Stimulated activated naive B cell treated with anti-CD40 and anti-IgM and Interleukin-4, amounts not matched to agents 10 μg/mL and 1 μg/mL and 100 μg/mL, for 72 hours (primary cell): ENCODE measurements at regions not wholly inside any gene's neighbourhood (a gene's known extent, or its start where the extent isn't known, plus 50 kb on each side); places are given as distances from the start of the nearest gene placed in this dataset.
"Not testable (repeated sequence)": the region's sequence is repeated elsewhere in the genome, so short reads cannot be mapped to it uniquely, and the experiment has no call there.

Experiments
- ATAC-seq, 2 donors: fragments of 150-1000 bp; cut with Tn5 transposase; replicated peaks; 2 replicates each; pipeline ENCODE4 v1.10.0; 2021; ENCODE audit warnings: moderate library complexity in 1 of 2
- DNase-seq: peaks from one replicate; pipeline ENCODE4 v3.0.0; 2021
- H3K27ac Mint-ChIP-seq: one replicate; pipeline ENCODE4 v1.8.0; 2022; ENCODE audit warnings: mild to moderate bottlenecking, mixed read lengths
- H3K27me3 Mint-ChIP-seq, 2 donors: one replicate each; pipeline ENCODE4 v1.8.0; 2022; ENCODE audit warnings: mixed read lengths in 2 of 2
- H3K36me3 Mint-ChIP-seq, 2 donors: one replicate each; pipeline ENCODE4 v1.8.0; 2022; ENCODE audit warnings: mixed read lengths in 2 of 2, mild to moderate bottlenecking in 1 of 2
- H3K4me1 Mint-ChIP-seq, 2 donors: one replicate each; pipeline ENCODE4 v1.8.0; 2022; ENCODE audit warnings: mixed read lengths in 2 of 2, mild to moderate bottlenecking in 1 of 2
- H3K4me3 Mint-ChIP-seq, 2 donors: one replicate each; pipeline ENCODE4 v1.8.0; 2022; ENCODE audit warnings: mild to moderate bottlenecking in 2 of 2, mixed read lengths in 2 of 2, moderate library complexity in 1 of 2
- H3K9me3 Mint-ChIP-seq, 2 donors: one replicate each; pipeline ENCODE4 v1.8.0; 2022; ENCODE audit warnings: mixed read lengths in 2 of 2, mild to moderate bottlenecking in 1 of 2

DNA sequence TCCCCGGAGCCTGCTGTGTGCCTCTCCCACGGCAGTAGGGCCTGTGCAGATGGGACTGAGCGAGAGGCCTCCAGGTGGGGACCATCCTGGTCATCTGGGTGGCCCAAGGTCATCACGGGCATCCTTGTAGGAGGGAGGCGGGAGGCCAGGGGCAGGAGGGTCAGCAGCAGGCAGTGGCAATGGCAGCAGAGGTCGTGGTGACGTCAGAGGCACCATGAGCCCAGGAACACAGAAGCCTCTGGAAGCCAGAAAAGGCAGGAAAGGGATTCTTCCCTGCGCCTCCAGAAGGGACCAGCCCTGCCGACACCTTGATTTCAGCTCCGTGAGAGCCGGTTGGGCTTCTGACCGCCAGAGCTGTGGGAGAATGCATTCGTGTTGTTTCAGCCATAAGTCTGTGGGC, 190.3 kb downstream of the BANP start:
- Mint-ChIP-seq H3K27me3 (peaks cover 0 to 5% of the 10 kb centered on the region in 2 donors), H3K4me1 (peaks cover 0 to 2% of the 10 kb centered on the region in 2 donors), H3K9me3 (peaks cover 17 to 21% of the 10 kb centered on the region in 2 donors), H3K27ac (no peak overlapping the region), H3K36me3 (peaks cover 6 to 18% of the 10 kb centered on the region in 2 donors), H3K4me3 (no peak overlapping the region)
- no peak for ATAC-seq
- no peak for DNase-seq

DNA sequence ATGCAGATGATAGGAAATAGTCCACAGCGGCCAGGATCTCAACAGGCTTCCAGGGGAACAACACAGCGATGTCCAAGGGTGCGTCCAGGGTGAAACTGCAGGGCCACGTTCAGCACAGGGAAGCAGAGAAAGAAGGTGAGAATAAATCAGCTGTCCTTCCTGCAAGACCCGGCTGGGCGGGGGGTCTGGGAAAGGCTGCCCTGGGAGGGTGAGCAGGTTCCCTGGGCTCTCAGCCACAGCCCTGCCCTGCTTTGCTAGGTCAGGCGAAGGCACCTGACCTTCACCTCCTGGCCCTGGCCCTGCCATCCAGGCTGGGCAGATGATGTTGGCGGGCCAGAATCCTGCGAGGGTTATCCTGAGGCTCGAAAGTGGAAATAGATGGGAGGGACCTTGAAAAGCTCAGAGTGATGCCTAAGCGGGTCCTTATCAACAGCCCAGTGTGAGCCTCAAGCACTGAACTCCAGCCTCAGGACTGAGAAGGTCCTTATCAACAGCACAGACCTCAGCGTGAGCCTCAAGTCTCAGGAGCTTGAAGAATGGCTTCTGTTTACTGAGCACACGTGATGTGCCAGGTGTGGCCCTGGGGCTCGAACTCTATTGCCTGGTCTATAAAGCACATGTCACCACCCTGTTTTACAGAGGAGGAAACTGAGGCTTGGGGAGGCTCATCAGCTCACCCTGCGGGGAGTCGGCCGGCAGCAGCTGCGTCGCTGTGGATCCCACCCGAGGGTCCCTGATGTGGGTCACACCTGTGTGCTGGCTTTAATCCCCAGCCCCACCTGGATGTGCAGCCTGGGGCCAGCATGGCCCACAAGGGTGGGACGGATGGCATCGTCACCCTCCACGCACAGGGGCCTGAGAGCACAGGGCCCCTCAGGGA, 191.1 kb downstream of the BANP start:
- peaks cover 6 to 18% of the 10 kb centered on the region in 2 donors for H3K36me3 Mint-ChIP-seq
- H3K27me3 Mint-ChIP-seq, H3K4me3 Mint-ChIP-seq, ATAC-seq, H3K4me1 Mint-ChIP-seq, H3K27ac Mint-ChIP-seq, DNase-seq: not testable (repeated sequence)
- peaks cover 17 to 21% of the 10 kb centered on the region in 2 donors for H3K9me3 Mint-ChIP-seq

- not testable (repeated sequence) for DNase-seq, H3K4me1 Mint-ChIP-seq, H3K4me3 Mint-ChIP-seq, ATAC-seq, H3K27me3 Mint-ChIP-seq, H3K27ac Mint-ChIP-seq
- Mint-ChIP-seq H3K9me3 (peaks cover 10 to 14% of the 10 kb centered on the region in 2 donors), H3K36me3 (peaks cover 2 to 15% of the 10 kb centered on the region in 2 donors)
Measured at GRCh38 chr16:88143122-88144027, 192.1 kb downstream of the BANP start.

- Mint-ChIP-seq H3K27me3 (no peaks in the 10 kb centered on the region), H3K36me3 (peaks cover 2 to 8% of the 10 kb centered on the region in 2 donors), H3K27ac (no peak overlapping the region), H3K4me1 (peaks cover 5 to 6% of the 10 kb centered on the region in 2 donors), H3K9me3 (peaks cover 3 to 7% of the 10 kb centered on the region in 2 donors), H3K4me3 (no peak overlapping the region)
- no peak for ATAC-seq
- DNase-seq, result no peak
Measured at GRCh38 chr16:88144028-88144511, 192.8 kb downstream of the BANP start.

- not testable (repeated sequence) for ATAC-seq
Measured at GRCh38 chr16:88145376-88145775, 194.1 kb downstream of the BANP start.

DNA sequence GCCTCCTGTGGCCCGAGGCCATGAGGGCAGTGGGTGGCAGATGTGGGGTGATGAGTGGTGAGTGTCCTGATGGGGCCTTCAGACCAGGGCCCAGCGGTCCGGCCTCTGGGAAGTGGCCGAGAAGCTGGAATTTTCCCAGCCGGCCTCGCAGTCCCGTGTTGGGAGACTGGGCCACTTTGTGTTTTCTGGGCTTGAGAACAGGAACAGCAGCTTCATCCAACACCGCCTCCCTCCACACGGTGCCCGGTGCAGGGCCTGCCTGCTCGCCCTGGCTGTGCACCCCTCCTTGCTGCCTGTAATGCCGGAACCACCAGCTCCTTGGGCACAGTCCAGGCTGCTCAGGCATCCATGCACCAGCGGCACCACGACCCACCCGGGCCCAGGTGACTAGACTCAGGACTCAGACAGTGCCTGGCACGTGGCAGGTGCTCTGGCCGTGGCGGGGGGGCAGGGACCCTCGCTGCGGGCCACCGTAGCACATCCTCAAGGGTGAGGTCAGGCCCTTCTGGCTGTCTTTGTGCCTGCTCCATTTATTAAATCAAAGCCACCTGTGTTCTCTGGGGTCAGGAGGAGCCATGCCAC, 194.7 kb downstream of the BANP start:
- not testable (repeated sequence) for H3K4me1 Mint-ChIP-seq, H3K9me3 Mint-ChIP-seq, H3K36me3 Mint-ChIP-seq, H3K4me3 Mint-ChIP-seq, DNase-seq, ATAC-seq, H3K27me3 Mint-ChIP-seq, H3K27ac Mint-ChIP-seq

More at GRCh38 chr16:88145376-88145775, 194.1 kb downstream of the BANP start:
- H3K4me1 Mint-ChIP-seq, H3K27me3 Mint-ChIP-seq, H3K9me3 Mint-ChIP-seq, H3K27ac Mint-ChIP-seq, DNase-seq, H3K4me3 Mint-ChIP-seq, H3K36me3 Mint-ChIP-seq: not testable (repeated sequence)

DNA sequence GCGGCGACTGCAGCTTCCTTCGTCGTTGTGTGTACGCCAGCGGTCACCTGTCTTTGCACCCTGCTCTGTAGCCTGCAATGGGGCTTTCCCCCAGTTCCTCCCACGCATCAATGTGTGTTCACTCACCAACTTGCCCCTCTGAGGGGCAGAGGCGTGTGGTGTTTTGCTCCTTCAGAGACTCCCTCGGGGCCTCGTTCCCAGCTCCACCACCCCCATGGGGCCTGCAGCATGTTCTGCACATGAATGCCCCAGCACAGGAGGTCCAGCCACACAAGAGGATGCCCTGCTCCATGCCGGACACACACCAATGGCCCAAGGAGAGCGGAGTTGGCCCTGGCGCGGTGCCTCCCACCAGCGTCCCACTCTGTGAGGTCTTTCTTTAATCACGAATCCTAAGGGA, 196.8 kb downstream of the BANP start:
- H3K36me3 Mint-ChIP-seq, DNase-seq, H3K4me3 Mint-ChIP-seq, H3K27ac Mint-ChIP-seq, H3K9me3 Mint-ChIP-seq, H3K27me3 Mint-ChIP-seq, H3K4me1 Mint-ChIP-seq: not testable (repeated sequence)
- ATAC-seq, result peak; percentile 52 to 65

- not testable (repeated sequence) for H3K36me3 Mint-ChIP-seq, H3K4me3 Mint-ChIP-seq, H3K27me3 Mint-ChIP-seq, DNase-seq, H3K4me1 Mint-ChIP-seq, H3K9me3 Mint-ChIP-seq, H3K27ac Mint-ChIP-seq, ATAC-seq
Measured at GRCh38 chr16:88148682-88149081, 197.4 kb downstream of the BANP start.

DNA sequence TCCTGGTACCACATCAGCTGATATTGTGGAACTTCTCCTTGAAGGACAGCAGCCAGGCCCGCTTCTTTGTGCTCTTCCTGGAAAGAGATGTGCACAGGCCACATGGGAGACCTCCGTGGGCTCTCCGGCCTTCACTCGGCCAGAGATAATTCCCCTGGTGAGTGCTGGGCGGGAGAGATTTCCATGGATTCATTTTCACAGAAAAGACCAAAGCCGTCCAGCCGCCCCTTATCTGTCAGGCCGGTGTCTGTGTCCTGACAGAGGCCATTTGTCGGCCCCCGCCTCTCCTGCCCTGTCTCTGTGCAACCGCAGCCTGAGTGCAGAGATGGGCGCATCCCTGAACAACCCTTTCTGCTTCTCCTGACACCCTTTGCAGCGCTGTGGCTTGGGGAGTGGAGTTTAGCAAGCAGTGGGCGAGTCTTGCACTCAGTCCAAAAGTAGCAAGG, 197.9 kb downstream of the BANP start:
- H3K27me3 Mint-ChIP-seq, result not testable (repeated sequence)

DNA sequence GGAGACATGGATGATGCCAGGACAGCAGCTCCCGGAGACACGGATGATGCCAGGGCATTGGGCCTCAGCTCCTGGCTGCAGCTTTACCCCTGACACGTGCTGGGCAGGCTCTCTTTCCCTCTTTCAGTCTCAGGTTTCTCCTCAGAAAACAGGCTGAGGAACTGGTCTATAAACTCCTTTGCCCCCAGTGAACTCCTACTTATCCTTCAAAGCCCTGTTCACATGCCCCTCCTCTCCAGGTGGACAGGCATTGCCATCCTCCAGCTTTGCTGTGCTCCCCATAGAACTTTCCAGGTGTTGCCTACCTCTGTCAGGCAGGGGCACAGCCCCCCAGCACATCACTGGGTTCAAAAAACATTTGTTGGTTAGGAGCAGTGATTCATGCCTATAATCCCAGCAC, 198.4 kb downstream of the BANP start:
- not testable (repeated sequence) for H3K27me3 Mint-ChIP-seq, ATAC-seq, DNase-seq, H3K9me3 Mint-ChIP-seq, H3K4me1 Mint-ChIP-seq, H3K27ac Mint-ChIP-seq, H3K36me3 Mint-ChIP-seq, H3K4me3 Mint-ChIP-seq

More for the DNA sequence above, 197.9 kb downstream of the BANP start:
- H3K36me3 Mint-ChIP-seq, H3K9me3 Mint-ChIP-seq, H3K27ac Mint-ChIP-seq, ATAC-seq, H3K4me3 Mint-ChIP-seq, DNase-seq, H3K4me1 Mint-ChIP-seq: not testable (repeated sequence)

DNA sequence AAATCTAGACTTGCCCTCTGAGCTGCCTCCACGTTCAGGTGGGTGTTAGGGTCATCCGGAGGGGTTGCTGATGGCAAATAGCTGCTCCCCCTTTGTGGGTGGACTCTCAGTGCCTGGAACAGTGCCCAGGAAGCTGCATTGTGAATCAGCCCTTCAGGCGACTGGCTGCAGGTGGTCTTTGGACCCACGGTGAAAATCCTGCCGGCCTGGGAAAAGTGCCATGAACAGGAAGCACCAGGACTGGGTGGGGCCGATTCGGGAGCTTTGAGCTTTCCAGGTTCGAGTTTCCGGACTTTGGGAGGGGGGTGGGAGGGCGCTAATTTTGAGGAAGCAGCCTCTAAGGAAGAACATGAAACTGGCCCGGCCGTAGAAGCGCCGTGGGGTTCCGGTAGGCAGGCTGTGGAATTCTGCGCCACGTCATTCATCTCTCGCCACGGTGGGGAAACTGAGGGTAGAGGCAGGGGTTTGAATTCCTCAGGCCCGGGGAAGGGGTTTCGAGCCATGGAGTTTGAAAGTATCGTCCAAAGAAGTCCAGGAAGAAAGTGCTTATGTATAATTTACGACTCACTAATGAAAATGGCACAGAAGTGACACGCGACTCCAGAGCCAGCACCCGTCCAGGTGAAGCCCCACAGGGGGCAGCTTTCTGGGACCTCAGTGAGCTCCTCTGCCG, 199.4 kb downstream of the BANP start:
- H3K27ac Mint-ChIP-seq, H3K36me3 Mint-ChIP-seq, H3K27me3 Mint-ChIP-seq, DNase-seq, ATAC-seq, H3K4me1 Mint-ChIP-seq, H3K9me3 Mint-ChIP-seq, H3K4me3 Mint-ChIP-seq: not testable (repeated sequence)

DNA sequence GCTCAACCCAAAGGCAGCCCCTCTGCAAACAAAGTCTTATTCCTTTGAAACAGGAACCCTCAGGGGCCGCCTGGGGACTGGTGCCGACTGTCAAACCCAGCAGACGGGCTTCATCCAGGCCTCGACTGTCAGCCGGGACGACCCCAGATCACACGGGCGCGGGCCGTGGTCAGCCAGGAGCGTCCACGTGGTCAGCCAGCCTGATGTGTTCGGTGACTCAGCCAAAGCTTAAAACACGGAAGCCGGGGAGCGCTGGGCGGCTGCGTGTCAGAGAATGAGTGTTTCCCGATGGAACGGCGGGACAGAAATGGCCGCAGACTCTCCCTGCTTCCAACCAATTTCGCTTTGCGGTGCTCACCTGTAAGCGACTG, 199.9 kb downstream of the BANP start:
- ATAC-seq, H3K4me3 Mint-ChIP-seq, DNase-seq, H3K27ac Mint-ChIP-seq, H3K36me3 Mint-ChIP-seq, H3K4me1 Mint-ChIP-seq, H3K9me3 Mint-ChIP-seq: not testable (repeated sequence)
- H3K27me3 Mint-ChIP-seq, result peaks cover 0 to 12% of the 10 kb centered on the region in 2 donors

DNA sequence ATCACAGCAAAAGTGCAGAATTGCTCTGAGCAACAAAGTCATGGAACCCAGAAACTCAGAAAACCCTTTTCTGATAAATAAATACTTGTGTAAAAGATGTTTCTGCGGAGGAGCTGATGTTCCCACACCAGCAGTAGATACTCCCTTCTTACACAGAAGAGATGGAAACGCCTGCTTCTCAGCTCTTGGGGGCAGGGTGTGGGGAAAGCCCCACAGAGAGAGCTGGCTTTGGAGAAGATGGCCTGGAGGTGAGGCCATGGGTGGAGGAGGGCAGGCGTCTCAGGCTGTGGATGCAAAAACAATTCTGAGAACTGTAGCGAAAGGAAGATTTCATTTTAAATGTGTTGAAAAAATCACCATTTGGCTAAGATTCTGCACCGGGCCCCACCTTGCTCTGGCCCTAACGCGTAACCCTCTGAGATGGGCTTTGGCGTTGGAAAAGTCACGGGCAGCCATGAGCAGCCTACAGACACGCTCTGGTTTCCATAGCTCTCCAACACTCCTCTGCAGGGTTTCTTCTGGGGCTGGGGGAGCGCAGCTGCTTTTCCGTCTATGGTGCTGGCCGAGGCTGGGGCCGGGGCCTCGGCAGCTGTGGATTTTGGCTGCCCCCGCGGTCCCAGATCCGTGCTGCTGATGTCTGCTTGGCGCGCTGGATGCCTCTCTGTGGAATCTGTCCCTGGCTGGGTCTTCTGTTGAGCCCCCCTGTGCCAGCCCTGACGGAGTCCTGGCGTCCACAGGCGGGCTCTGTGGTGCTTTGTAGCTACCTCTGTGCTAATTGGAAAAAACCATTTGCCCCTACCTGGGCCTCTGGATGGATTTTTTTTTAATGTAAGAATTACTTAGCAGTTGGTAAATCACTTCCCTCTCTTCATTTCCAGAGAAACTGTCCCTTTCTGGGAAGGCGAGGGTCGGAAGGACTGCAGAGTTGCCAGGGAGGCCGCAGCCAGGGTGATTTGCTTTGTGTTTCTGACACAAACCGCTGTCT, 200.9 kb downstream of the BANP start:
- not testable (repeated sequence) for H3K9me3 Mint-ChIP-seq, H3K4me3 Mint-ChIP-seq, H3K27ac Mint-ChIP-seq, ATAC-seq, H3K36me3 Mint-ChIP-seq, DNase-seq, H3K4me1 Mint-ChIP-seq
- H3K27me3 Mint-ChIP-seq, result peaks cover 0 to 14% of the 10 kb centered on the region in 2 donors
